K562 (cell line): ENCODE measurements at regions not wholly inside any gene's neighbourhood (a gene's known extent, or its start where the extent isn't known, plus 50 kb on each side); places are given as distances from the start of the nearest gene placed in this dataset.

Experiments
- BCLAF1 ChIP-seq, 2 experiments: fragments of 450-650 bp in 1 of 2; IDR thresholded peaks; 2 replicates each; pipeline ENCODE4 v1.6.1; 2011 to 2017; ENCODE audit warnings: low read depth in 2 of 2, antibody characterized with exemption in 1 of 2, borderline replicate concordance in 1 of 2, low read length in 1 of 2, mild to moderate bottlenecking in 1 of 2, mixed read lengths in 1 of 2; ENCODE audit not compliant: control insufficient read depth in 1 of 2
- FOSL1 ChIP-seq: fragments of 200-800 bp; sonication (Bioruptor generic); conservative IDR thresholded peaks from 2 replicates; pipeline ENCODE4 v1.6.1; 2016; ENCODE audit warnings: missing genetic modification characterization, missing compliant biosample characterization
- NBN ChIP-seq: fragments of 450-650 bp; IDR thresholded peaks from 2 replicates; pipeline ENCODE4 v1.6.1; 2016; ENCODE audit warnings: low read depth, mild to moderate bottlenecking
- SRF ChIP-seq, 2 experiments: fragments of 250-450, 450-650 bp in 1 of 2; sonication (Bioruptor Pico) in 1 of 2; sonication (generic) in 1 of 2; formaldehyde crosslinking; IDR thresholded peaks; 2 replicates each; pipeline versions ENCODE4 v1.5.0 to v1.5.1; 2020 to 2022; ENCODE audit warnings: mild to moderate bottlenecking in 1 of 2, missing genetic modification reagents in 1 of 2
- STAG1 ChIP-seq: sonication (generic); formaldehyde crosslinking; IDR thresholded peaks from 2 replicates; pipeline ENCODE4 v1.5.0; 2020; ENCODE audit warnings: missing genetic modification reagents, borderline replicate concordance
- ZNF133 ChIP-seq: fragments of 250-450 bp; sonication (Bioruptor Pico); IDR thresholded peaks from 2 replicates; pipeline ENCODE4 v1.4.0; 2020; ENCODE audit warnings: mild to moderate bottlenecking

DNA sequence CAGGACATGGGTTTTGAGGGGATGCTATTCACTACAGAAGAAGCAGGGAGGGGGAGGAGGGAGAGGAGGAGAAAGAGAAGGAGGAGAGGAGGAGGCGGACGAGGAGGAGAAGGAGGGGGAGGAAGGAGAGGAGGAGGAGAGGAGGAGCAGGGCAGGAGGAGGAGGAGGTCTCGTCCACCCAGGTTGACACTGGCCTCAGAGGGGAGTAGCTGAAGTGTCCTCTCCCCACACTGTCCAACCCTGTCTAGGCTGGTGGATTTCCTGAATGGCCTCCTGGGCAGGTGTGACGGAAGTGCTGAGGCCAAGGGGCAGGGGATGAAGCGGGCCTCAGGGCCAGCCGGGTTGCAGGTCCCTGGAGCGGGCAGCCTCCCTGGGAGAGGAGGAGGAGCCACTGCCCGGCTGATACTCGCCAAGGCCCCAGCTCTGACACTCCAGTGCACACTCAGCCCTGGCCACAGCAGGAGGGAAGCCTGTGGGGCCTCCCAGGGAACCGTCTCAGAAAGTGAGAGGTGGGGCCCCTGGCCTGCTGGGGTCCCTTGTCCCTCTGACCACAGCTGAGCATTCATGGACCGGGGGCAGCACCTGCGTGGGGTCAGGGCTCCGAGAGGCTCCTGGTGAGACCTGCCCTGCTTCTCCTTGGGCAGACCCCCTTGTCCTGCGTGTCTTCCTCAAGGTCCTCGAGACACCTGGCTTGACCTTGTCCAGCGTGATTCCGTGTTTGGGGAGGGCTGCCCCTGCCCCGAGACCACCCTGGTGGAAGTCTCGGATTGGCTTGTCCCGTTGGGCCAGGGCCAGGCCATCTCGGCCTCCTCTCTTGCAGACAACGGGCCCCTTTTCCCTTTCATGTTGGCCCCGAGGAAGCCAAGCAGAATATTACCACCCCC is 200.6 kb upstream of the CIBAR2 start:
- TF ChIP-seq STAG1 = no peak
- no peak for TF ChIP-seq ZNF133 (CRISPR knock-in tag)
- TF ChIP-seq SRF (CRISPR knock-in tag; IDR thresholded peaks at IDR 0.05) = no peak
- no peak for TF ChIP-seq FOSL1 (tag)
- no peak for TF ChIP-seq BCLAF1 (IDR thresholded peaks at IDR 0.05; ENCODE audit: borderline replicate concordance in 1 of 2, control insufficient read depth in 1 of 2, low read depth in 2 of 2, low read length in 1 of 2)
- TF ChIP-seq NBN = no peak
